GM12892 (cell line): ENCODE measurements at regions not wholly inside any gene's neighbourhood (a gene's known extent, or its start where the extent isn't known, plus 50 kb on each side); places are given as distances from the start of the nearest gene placed in this dataset.

ENCODE experiments used
- POLR2A ChIP-seq: IDR thresholded peaks from 2 replicates; pipeline ENCODE4 v1.6.1; 2011; ENCODE audit warnings: low read depth, low read length, control low read depth
- POLR2AphosphoS5 ChIP-seq: IDR thresholded peaks from 2 replicates; pipeline ENCODE4 v1.6.1; 2011; ENCODE audit warnings: low read depth, low read length, control low read depth
- TAF1 ChIP-seq: IDR thresholded peaks from 2 replicates; pipeline ENCODE4 v1.6.1; 2011; ENCODE audit warnings: low read depth, mild to moderate bottlenecking, control low read depth, low read length, borderline replicate concordance

- TF ChIP-seq TAF1 = no peak
- no peak for TF ChIP-seq POLR2A
- no peak for TF ChIP-seq POLR2AphosphoS5
Measured at GRCh38 chr19:27936139-27936538, 1276.8 kb downstream of the UQCRFS1 start.
